HuH-7 (cell line): ENCODE measurements at regions not wholly inside any gene's neighbourhood (a gene's known extent, or its start where the extent isn't known, plus 50 kb on each side); places are given as distances from the start of the nearest gene placed in this dataset.

ENCODE experiments used
- DNase-seq: peaks from one replicate; pipeline ENCODE4 v3.0.0; 2011; ENCODE audit warnings: low spot score

DNA sequence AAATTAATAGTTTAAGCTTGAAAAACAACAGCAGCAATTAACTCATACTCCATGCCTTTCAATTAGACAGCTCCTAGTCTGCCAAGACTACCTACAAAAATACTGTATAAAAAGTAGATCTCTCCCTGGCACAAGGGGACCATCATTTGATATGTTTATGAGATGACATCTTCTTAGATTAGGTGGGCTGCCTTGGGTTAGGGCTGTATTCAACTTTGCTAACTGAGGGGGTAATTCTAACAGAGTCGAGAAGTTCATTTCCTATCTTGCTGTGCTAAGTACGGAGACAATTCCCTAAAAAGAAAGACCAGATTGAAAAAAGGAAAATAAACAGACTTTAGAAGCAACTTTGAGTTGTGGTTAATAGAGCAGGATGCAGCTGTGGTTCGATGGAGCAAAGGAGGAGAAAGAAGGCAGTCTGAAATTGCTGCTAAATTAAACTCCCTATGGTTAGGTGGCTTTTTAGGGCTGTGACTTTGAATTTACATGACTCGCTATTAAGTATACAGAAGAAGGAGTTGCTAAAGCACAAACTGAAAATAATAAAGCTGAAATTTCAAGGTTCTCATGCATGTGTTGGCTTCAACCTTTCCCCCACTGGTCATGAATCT lies 75.4 kb downstream of the CDC7 start:
- DNase-seq, result no peak

DNA sequence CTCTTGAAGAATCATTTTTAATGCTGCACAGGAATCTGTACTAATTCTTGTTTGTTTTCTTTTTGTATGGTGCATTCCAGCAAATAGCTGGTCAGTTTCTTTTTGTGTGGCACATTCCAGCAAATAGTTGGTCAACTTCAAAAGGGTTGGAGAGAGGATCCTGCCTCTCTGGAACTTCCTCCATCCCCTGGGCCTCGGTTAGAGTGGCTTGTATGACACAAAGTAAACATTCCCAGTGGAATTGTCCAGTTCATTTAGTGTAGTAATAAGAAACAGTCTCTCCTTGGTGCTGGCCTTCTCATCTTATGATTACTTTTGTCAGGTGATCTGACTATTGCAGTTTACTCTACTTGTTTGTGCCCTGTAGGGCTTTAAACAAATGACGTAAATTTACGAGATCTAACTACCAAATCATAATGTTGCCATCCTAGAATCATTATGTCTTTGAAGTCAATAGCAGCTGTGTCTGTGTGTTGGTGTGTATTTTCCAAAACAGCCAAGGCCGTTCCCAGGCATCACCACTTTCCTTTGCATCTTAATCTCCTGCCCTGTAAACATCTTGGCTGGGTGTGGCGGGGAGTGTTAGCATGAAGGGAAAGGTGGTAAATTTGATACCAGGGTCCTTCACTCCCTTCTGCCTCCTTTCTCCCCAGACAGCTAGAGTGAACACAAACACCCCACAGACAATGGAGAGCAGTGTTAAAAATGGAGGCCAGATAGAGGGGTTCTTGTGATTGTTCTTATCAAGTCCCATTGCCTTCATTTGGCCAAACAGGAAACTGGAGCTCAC lies 77.9 kb downstream of the CDC7 start:
- DNase-seq, result no peak

GRCh38 chr1:91579658-91580228 lies 79.1 kb downstream of the CDC7 start:
- DNase-seq, result no peak

DNA sequence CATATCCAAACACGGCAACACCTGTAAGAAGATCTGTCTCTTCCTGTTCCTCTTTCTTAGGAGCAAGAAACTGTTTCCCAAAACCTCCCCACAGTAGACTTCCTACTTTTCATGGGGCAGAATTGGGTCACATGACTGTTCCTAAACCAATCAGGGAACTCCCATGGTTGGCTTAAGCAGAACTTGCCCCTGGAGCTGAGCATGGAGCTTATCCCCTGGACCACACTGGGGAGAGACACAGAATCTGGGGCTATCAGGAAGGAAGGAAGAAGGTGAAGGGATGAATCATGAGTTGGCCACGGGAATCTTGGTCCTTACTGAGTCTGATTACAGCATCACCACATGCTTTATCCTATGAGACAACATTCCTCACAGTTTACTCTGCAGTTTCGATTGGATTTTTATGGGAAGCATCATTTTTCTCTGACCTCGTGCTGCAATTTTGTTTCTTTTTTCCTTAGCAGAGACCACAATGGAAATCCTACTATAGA lies 81.8 kb downstream of the CDC7 start:
- no peak for DNase-seq

DNA sequence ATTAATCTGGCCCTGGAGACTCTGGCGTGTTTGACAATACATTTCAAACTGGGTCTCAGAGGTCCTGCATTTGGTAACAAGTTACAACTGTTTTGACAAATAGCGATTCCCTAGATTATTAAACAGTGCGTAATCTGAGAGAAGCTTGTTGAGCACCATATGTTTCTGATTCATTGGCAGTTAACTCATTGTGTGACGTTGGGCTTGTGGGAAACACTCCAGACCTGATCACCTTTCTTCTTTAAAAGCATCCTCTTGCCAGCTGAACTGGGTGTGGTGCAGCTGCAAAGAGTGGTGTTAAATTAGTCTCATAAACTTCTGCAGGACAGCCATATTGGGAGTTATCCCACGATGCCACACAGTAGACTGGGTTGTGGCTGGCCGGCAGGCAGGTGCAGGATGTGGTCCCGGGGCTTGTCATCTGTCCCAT lies 82.7 kb downstream of the CDC7 start:
- no peak for DNase-seq

DNA sequence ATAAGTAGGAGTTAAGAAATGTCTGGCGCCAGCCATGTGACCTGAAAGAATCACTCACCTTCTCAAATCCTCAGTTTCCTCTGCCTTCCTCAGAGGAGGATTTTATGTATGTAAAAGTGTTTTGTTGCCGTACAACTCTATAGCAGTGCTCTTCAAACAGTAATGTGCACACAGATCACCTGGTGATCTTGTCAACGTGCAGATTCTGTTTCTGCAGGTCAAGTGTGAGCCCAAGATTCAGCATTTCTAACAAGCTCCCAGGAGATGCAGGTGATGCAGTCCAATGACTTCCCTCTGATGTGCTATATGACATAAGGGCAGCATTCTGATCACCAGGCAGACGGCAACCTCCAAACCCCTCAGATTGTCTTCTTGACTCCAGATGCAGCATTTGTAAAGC lies 83.7 kb downstream of the CDC7 start:
- DNase-seq, result no peak

- DNase-seq, result no peak
These were observed 84.2 kb downstream of the CDC7 start for GRCh38 chr1:91584878-91585277.

DNA sequence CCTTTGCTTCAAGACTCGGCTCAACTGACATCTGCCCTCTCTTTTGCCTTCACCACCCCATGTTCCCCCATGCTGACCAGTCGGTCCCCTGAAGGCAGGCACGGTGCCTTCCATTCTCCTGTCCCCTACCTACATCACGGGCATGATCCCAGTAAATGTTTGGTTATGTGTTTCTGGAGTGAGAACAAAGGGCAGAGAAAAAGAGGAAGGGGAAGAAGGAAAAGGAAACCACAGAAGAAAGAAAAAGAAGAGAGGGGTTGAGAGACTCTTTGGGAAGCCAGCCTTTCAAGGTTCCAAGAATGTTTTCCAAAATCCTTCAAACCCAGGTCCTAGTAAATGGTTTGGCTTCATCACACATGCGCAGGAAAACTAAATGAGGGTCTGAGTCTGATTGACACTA lies 84.9 kb downstream of the CDC7 start:
- no peak for DNase-seq

DNA sequence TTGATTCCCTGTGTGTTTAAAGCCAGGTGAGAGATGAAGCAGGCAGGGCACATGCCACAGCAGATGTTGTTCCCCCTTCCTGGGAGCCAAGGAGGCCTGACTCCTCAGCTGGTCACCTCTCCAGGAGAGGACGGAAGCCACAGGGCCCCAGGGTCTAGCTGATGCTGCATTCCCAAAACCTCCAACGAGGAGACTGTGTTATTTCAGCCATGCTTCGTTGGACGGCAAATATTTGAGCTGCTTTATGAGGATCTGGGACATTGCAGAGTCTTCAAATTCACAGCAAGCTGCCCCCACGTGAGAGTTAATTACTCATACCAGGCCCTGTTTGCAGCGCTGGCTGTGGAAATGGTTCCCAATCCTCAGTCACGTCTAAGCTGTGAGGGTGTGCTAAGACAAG lies 85.3 kb downstream of the CDC7 start:
- no peak for DNase-seq

DNA sequence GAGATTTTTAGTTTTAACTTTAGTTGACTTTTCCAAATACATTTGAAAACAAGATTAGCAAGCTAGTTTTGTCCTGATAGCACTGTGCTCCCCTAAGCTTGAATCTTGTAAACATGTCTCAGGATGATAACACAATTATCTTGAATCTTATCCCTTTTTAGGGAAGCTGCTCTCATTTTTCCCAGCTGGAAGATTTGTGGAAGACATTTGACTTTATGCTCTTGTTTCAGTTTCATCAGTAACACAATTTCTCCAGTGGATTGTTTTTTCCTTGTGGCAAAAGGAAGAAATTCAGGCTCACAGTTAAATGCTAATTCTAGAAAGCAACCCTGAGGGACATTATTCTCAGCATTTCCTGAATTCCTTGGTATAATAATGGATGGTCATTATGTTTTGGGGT lies 88.8 kb downstream of the CDC7 start:
- DNase-seq, result no peak

GRCh38 chr1:91591175-91591974 lies 90.7 kb downstream of the CDC7 start:
- DNase-seq, result no peak

DNA sequence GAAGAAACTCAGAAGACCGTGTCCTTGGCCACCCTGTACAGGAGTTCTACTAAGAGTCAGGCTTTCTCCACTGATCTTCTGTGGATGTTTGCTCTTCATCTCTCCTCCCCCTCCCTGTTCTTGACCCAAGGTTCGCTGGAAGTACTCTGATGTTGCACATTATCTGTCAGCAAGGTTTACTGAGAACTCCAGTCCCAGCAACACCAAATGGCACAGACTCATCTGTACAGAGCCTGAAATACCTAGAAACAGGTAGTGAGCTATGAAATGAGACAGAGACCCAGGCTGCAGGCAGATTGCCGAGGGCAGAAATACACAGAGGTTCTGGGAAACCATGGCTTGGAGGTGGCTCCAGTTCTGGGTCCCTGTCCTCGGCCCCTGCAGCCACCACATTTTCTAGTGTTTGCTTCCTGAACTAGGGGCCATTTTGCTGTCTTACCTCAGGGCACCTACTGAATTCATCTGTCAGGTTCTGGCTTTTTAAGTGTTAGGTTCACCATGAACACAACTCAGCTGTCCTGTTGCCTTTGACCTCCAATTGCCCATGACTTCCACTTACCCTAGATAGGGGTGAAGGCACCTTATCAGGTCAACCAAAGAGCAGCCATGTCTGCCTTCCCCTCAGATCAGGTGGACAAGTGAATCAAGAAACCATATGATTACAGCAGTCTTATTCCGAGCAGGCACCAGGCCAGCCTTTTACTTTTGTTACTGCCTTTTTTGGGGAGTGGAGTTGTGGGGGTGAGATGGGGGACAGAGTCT lies 92.2 kb downstream of the CDC7 start:
- no peak for DNase-seq

DNA sequence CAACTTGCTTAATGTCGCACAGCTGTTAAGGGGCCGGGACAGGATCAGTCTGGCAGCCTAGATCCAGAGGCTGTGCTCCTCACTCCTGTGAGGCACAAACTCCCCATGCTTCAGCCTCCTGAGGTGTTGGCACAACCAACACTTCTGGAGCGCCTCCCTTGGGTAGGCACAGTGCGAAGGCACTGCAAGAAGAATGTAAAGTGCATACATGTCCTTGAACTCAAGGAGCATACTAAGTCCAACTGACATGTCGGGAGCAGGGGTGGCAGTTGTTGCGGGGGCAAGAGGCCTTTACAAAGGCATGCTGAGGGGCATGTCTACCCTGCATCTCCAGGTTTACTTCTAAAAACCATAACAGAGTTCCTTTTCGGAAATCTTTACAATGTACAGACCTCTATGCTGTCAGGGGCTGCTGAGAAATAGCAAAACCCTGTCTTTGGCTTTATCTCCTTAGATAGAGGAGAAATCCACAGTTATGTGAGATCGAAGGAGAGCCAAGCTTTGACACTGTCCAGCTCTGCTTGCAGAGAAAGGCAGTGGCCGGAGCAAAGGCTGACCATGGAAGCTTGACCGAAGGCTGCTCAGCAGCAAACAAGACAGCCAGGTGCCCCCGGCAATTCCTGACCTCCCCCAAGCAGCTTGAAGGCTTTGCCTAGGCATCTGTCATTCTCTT lies 93.9 kb downstream of the CDC7 start:
- no peak for DNase-seq

- no peak for DNase-seq
These were observed 95.8 kb downstream of the CDC7 start for GRCh38 chr1:91596474-91596873.

DNA sequence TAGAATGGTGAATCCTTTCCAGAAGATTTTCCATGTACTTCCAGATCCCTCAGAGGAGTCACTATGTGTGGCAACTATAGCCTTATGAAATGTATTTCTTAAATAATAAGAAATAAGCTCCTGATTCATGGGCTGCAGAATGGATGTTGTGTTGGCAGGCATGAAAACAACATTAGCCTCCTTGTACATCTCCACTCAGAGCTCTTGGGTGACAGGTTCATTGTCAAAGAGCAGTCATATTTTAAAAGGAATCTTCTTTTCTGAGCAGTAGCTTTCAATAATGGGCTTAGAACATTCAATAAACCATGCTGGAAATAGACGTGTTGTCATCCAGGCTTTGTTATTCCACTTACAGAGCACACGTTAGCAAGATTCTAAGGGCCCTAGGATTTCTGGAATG lies 96.6 kb downstream of the CDC7 start:
- DNase-seq, result no peak

DNA sequence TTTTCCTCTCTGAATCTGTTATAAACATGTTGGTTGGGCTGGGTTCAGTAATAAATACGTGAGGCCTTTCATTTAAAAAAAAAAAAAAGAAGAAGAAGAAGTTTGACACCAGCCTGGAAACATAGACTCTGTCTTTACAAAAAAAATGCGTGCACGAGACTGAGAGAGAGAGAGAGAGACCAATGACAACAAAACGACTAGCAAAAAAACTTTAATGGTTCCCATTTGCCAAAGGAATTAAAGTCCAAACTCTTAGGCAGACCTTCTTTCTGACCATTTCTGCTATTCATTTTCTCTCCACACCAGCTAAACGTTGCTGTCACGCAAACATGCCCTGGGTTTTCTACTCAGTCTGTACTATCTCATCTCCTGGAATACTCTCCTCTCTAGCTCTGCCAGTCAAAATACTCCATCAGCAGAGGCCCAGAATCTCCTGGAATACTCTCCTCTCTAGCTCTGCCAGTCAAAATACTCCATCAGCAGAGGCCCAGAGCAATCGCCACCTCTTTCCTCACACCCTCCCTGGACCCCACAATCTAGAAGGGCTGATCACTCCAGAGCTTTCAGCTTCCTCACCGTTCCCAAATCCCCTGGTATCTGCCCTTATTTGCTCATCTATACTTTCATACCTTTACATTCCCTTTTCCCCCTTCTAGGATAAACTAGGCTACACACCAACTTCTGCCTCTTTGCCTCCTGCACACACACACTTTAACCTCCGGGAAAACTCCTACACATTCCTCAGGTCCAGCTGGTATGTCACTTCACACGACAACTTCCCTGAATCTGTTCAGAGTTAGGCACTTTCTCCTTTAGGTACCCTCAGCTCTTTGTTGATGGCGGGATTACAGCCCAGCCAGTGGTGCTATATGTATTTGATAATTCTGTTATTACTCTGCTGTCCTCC lies 100.0 kb downstream of the CDC7 start:
- no peak for DNase-seq

GRCh38 chr1:91601554-91602376 lies 101.1 kb downstream of the CDC7 start:
- DNase-seq, result no peak

DNA sequence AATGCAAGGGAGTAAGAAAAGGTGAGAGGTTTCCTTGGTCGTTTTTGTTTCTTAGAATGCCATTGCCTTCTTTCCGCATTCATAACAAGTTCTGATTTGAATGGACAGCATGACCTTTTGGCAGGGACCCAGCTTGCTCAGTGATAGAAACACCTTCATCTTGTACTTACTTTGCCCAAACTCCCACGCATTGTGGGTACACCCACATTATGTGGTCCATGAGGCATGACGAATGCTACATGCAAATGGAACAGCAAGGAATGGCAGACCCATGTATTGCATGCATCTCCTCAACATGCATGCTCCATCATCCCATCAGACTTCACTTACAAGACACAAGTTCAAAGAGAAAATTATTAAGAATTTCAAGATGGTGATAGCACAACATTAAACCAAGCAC lies 102.8 kb downstream of the CDC7 start:
- DNase-seq, result no peak

- no peak for DNase-seq
These were observed 104.0 kb downstream of the CDC7 start for GRCh38 chr1:91604632-91605031.
